Stimulated activated CD4-positive, alpha-beta T cell treated with anti-CD3 and anti-CD28 coated beads, Interleukin-12 subunit alpha, Interleukin-12 subunit beta, amount 100 ng/mL, for 24 hours (primary cell): ENCODE measurements at regions not wholly inside any gene's neighbourhood (a gene's known extent, or its start where the extent isn't known, plus 50 kb on each side); places are given as distances from the start of the nearest gene placed in this dataset.
"Not testable (repeated sequence)": the region's sequence is repeated elsewhere in the genome, so short reads cannot be mapped to it uniquely, and the experiment has no call there.

Experiments
- DNase-seq, 2 experiments: peaks; one replicate each; pipeline ENCODE4 v3.0.0-alpha.2; 2020; ENCODE audit warnings: low read depth in 2 of 2

DNA sequence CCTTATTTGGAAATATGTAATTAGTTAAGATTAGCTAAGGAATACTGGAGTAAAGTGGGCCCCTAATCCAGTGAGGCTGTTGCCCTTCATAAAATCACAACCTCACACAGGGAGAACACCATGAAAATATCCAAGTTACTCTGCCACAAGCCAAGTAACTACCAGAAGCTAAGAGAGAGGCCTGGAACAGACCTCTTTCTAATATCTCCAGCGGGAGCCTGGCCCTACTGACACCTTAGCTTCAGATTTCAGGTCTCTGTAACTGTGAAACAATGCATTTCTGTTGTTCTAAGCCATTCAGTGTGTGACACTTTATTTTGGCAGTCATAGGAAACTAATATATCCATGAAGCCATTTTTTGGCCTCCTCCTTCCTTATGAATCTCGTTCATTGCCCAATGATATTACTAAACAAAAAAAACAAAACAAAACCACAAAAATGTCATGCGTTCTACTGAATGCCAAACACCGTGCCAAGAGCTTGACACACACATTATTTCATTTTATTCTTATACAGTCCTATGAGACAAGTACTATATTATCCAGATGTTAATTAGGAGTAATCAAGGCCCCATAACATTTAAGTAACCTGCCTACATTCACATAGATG is 699.0 kb downstream of the MAT2B start:
- no peak for DNase-seq

- no peak for DNase-seq
These were observed 700.8 kb downstream of the MAT2B start for GRCh38 chr5:164206196-164206595.

DNA sequence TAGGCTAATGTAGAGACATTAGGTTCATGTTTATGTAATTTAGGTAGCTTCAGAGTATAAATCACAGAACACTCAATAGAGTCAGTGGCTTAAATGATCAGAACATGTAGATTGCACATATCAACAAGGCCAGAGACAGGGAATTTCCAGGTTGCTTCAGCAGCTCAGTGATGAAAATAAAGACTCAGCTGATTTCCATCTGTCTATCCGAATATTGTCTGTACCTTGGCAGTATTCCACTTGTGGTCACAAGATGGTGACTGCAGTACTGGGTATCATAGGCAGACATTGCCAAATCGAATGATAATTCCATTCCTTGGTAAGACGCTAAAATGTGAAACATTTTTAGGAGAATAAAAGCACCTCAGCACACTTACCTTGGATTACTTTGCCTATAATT is 702.2 kb downstream of the MAT2B start:
- DNase-seq, result no peak

GRCh38 chr5:164210491-164210890 is 705.1 kb downstream of the MAT2B start:
- no peak for DNase-seq

GRCh38 chr5:164214698-164215097 is 709.3 kb downstream of the MAT2B start:
- DNase-seq, result no peak

DNA sequence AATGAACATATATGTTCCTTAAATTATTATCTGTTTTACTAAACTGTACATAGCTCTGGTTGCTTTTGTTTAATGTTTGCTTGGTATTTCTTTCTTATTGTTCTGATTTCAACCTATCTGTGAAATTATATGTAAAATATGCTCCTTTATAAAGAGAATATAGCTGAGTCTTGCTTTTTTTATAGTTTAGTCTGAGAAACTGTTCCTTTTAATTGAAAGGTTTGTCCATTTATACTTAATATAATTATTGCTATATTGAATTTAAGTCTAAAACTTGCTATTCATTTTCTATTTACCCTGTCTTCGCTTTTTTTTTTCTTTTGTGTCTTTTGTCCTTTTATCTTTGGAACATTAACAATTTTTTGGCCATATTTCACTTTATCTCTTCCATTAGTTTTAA is 712.0 kb downstream of the MAT2B start:
- DNase-seq, result no peak

GRCh38 chr5:164220522-164220921 is 715.1 kb downstream of the MAT2B start:
- no peak for DNase-seq

GRCh38 chr5:164224236-164224635 is 718.8 kb downstream of the MAT2B start:
- DNase-seq, result no peak

DNA sequence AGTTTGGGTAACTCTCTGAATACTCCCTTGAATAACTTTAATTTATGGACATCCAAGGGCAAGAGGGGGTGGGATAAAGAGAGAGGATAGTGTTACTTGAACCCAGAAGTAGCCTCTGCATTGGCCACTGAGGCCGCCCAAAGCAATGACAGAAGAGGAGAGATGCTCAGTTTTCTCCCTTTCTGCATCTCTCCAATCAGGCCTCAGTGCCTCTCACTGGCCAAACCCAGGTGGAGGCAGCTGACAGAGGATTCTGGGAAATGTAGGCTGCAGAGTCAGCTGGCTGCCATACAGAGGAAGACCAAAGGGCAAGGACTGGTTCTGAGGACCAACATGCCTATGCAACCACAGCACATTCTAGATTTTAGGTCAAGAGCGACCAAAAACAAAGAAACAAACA is 719.4 kb downstream of the MAT2B start:
- DNase-seq, result no peak

DNA sequence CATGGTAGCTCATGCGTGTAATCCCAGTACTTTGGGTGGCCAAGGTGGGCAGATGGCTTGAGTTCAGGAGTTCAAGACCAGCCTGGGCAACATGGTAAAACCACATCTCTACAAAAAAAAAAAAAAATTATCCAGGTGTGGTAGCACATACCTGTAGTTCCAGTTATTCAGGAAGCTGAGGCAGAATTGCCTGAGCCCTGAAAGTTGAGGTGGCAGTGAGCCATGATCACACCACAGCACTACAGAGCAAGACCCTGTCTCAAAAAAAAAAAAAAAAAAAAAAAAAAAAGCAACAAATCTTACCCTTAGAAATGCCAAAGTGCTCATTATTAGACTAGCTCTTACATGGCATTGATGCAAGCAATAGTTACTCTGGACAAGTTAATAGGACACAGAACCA is 724.9 kb downstream of the MAT2B start:
- no peak for DNase-seq

DNA sequence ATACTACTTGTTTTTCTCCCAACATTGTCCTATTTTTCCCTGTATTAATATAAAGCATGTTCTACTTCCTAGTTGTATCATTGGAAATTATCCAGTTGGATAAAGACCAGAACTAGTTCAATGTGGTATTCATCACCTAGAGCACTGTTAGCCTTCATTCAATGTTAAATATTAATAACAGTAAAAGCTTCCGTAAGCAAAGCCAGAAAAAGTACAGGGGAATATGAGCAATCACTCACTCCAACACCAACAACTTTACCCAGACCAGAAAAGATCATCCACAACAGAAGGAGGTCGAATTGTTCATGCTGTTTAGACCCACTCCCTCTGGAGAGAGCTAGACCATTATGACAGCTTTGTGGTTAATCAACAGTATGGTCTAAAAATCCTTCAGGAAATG is 728.4 kb downstream of the MAT2B start:
- DNase-seq, result no peak

DNA sequence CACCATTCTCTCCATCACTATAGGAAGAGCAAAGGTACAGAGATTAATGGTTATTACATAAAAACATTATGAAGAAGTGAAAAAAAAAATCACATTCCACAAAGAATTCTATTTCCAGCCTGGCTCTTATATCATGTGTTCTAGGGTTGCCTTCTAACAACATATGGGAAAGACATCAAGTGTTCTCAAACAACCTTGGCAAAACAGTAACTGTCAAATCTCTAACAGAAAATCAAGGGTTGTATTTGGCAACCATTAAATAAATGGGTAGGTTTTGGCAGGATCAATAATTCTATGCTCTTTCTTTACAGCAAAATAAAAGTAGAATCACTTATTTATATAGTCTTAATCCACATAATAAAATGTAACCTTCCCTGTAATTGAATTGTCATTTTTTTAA is 728.9 kb downstream of the MAT2B start:
- DNase-seq, result no peak

GRCh38 chr5:164235300-164235891 is 730.0 kb downstream of the MAT2B start:
- no peak for DNase-seq

DNA sequence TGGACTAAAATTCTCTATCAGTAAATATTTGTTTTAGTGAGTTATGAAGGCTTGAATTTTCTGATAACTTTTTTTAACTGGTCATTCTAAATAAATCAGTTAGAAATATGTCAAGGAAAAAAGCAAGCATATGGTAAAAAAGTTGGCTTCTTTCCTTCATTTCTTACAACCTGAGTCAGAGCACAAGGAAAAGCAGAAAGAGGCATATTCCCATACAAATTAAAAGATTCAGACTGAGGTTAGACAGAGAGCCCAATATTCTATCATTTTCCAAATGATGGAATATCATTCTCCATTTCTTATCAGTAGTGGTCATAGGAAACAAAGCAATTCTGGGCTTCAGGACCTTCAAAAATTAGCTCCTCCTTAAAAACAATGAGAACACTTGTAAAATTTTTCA is 732.1 kb downstream of the MAT2B start:
- DNase-seq, result no peak

GRCh38 chr5:164251781-164252180 is 746.4 kb downstream of the MAT2B start:
- DNase-seq, result not testable (repeated sequence)

- no peak for DNase-seq
These were observed 748.3 kb downstream of the MAT2B start for GRCh38 chr5:164253764-164254163.

- DNase-seq, result no peak
These were observed 750.3 kb downstream of the MAT2B start for GRCh38 chr5:164255598-164256213.

GRCh38 chr5:164256351-164256750 is 750.9 kb downstream of the MAT2B start:
- DNase-seq, result no peak

DNA sequence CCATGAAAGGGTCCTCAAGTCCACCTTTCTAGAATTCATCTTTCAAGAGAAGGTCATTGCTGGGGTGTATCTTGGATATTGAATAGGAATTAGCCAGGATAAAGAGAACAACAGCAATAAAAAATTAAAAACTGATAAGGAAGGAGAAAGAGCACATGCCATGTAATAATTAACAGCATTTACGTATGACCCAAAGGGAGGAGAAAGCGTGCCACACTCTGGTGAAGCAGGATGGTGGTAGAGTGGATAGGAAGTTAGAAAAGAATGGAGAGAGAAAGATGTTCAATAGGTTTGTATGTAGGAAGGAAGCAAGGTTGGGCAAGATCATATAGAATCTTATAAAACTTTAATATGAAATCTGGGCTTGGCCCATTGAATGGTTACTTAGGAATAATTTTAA is 751.5 kb downstream of the MAT2B start:
- no peak for DNase-seq

DNA sequence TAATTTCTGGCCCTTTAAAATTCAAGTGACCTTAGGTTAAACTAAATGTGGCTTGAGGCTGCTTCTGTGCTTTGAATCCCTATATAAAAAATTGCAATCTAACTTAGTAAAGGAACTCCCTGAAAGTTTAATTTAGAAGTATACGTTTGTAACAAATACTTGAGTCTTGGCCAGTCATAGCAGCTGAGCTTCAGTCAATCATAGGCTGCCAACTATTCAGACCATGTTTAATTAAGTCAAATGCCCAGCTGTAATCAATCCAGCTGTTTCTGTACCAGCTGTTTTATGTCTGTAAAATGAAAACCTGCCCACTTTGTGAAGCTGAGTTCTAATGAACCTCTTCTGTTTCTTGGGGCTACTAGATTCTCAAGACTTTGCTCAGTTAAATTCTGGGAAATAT is 760.1 kb downstream of the MAT2B start:
- DNase-seq, result no peak

- DNase-seq, result no peak
These were observed 761.2 kb downstream of the MAT2B start for GRCh38 chr5:164266571-164266970.

GRCh38 chr5:164277720-164278119 is 772.3 kb downstream of the MAT2B start:
- DNase-seq, result no peak

DNA sequence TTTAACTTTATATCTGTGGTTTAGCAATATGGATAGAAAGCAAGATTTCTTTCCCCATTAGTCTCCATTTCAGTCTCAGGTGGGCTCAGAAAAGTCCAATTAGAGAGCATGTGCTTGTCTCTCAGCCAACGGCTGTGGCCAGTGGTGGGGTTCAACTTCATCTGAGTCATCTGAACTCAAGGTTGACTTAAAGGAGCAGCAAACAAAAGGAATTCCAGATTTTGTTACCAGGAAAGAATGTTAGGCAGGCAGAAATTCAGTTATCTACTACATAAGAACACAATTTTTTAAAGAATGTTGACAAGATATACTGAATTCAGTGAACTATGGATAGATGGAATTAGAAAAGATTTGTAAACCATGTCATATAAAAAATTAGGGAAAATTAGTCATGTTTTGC is 784.1 kb downstream of the MAT2B start:
- no peak for DNase-seq
